Retinal pigment epithelial cell (primary cell): ENCODE measurements at regions not wholly inside any gene's neighbourhood (a gene's known extent, or its start where the extent isn't known, plus 50 kb on each side); places are given as distances from the start of the nearest gene placed in this dataset.

Source experiments
- DNase-seq: peaks from one replicate; pipeline ENCODE4 v3.0.0-alpha.2; 2010; ENCODE audit warnings: low read depth
- H3K4me3 ChIP-seq: 2 replicates; pipeline ENCODE4 v1.5.1; 2011; ENCODE audit warnings: mild to moderate bottlenecking, low read length, control low read depth, moderate library complexity
- CTCF ChIP-seq: conservative IDR thresholded peaks from 2 replicates; pipeline ENCODE4 v1.5.1; 2011; ENCODE audit warnings: low read depth, low read length, control low read depth, inconsistent platforms

- no peak overlapping the region for H3K4me3 ChIP-seq
- TF ChIP-seq CTCF: no peak
- no peak for DNase-seq
Measured at GRCh38 chr18:22549260-22549937, 131.7 kb upstream of the CTAGE1 start.

DNA sequence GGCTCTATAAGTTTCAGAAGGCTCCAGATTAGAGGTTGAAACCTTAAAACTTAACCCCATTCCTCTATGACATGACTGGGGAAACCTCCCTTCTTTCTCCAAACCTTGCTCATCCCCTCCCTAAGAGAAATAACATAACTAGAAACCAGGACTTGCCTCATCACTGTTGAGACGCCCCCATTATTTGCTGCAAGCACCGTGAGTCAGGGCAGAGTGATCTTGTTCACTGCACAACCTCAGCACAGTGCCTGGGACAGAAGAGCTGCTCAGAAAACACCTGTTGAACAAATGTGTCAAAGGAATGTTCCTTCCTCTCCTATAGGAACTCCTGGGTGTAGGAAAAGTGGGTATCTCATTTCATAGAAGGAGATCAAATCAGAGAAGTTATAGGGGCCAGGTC is 132.7 kb upstream of the CTAGE1 start:
- H3K4me3 ChIP-seq: no peak overlapping the region
- no peak for TF ChIP-seq CTCF
- DNase-seq: no peak

- H3K4me3 ChIP-seq: no peak overlapping the region
- no peak for DNase-seq
- TF ChIP-seq CTCF: no peak
Measured at GRCh38 chr18:22550861-22551260, 133.1 kb upstream of the CTAGE1 start.

DNA sequence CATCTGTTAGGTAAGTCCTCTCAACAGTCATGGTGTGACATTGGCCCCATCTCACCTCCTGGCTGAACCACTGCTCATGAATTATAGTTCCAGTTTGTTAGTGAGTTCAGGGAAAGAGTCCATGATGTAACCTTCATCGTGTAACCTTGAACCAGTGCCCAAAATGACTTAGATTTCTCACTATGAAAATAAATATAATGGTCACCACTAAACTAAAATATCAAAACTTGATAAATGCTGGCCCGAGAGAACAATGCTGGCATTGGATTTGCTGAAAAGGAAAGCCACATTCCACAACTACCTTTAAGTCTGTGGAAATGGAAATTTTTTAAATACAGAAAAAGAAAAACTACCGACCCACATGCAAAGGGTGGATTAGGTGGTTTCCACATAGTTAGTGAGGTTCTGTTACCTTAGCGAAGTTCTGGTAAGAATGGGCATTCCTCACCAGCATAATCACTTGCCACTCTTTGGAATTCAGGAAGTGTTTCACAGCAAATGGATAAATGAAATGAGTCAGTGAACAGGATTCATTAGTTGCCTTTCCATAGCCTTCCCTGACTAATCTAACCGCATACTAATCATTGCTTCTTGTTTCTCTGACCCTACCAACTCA is 133.9 kb upstream of the CTAGE1 start:
- peak; percentile 99 for DNase-seq
- no peak for TF ChIP-seq CTCF
- no peak overlapping the region for H3K4me3 ChIP-seq

DNA sequence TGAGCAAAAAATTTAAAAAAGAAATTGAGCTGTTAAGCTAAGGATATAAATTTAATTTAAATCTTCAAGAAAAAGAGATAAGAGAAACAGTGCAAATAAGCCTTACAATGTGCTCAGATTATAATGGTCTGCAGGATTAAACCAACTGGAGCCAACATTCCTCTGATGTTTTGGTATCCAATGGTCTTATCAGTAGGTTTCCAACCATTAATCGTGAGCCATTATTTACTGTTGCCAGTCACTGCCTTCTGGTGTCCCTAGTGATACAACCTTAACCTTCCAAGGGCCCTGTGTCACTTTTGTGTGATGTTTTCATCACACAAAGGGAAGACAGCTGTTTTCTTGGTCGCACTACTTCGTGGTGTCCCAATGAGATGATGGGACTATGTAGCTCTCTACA is 134.5 kb upstream of the CTAGE1 start:
- H3K4me3 ChIP-seq: no peak overlapping the region
- no peak for TF ChIP-seq CTCF
- DNase-seq: peak; percentile 81

GRCh38 chr18:22552899-22553460 is 135.3 kb upstream of the CTAGE1 start:
- DNase-seq: no peak
- no peak overlapping the region for H3K4me3 ChIP-seq
- no peak for TF ChIP-seq CTCF
